ENCODE measurements at regions not wholly inside any gene's neighbourhood (a gene's known extent, or its start where the extent isn't known, plus 50 kb on each side); places are given as distances from the start of the nearest gene placed in this dataset.

- no peaks in the 10 kb centered on the region for H3K36me3 ChIP-seq (ENCODE audit: low read depth)
- no peak for TF ChIP-seq EZH2 (IDR thresholded peaks at IDR 0.05; ENCODE audit: insufficient read depth, poor library complexity, severe bottlenecking)
- TF ChIP-seq EZH2phosphoT487 (IDR thresholded peaks at IDR 0.05; ENCODE audit: insufficient read depth, low read depth), result no peak
- no peaks in the 10 kb centered on the region for H3K27me3 ChIP-seq (replicated peaks; ENCODE audit: insufficient read depth)
- no peaks in the 10 kb centered on the region for H3K79me2 ChIP-seq (ENCODE audit: insufficient read depth)
- DNase-seq, result no peak
- no peak overlapping the region for H2AFZ ChIP-seq
- no peaks in the 10 kb centered on the region for H3K9me3 ChIP-seq (ENCODE audit: low read depth)
- H3K4me2 ChIP-seq (ENCODE audit: unreplicated experiment), result no peak overlapping the region
- no peak overlapping the region for H3K9ac ChIP-seq
- H3F3A ChIP-seq (ENCODE audit: insufficient read depth), result no peaks in the 10 kb centered on the region
- H3K4me3 ChIP-seq, result no peak overlapping the region
- H3K9me2 ChIP-seq (ENCODE audit: insufficient read depth), result no peaks in the 10 kb centered on the region
- H4K20me1 ChIP-seq (ENCODE audit: insufficient read depth), result no peaks in the 10 kb centered on the region
- no peak overlapping the region for H3K27ac ChIP-seq
- no peaks in the 10 kb centered on the region for H3K4me1 ChIP-seq (ENCODE audit: insufficient read depth)
- in situ Hi-C loops (cut with MboI), result no loop called here
- WGBS, 2 experiments (ENCODE audit: low coverage in 1 of 2, low lambda C conversion rate in 2 of 2, missing lambda C conversion rate in 2 of 2), result 27 to 39% methylated on average over 4 of the region's 4 CpGs
These were observed 779.6 kb downstream of the CDH18 start for GRCh38 chr5:19208397-19208796.

GRCh38 chr5:19210886-19211285 is 777.1 kb downstream of the CDH18 start:
- H3K4me1 ChIP-seq (ENCODE audit: insufficient read depth), result no peaks in the 10 kb centered on the region
- TF ChIP-seq EZH2 (IDR thresholded peaks at IDR 0.05; ENCODE audit: insufficient read depth, poor library complexity, severe bottlenecking), result no peak
- TF ChIP-seq EZH2phosphoT487 (IDR thresholded peaks at IDR 0.05; ENCODE audit: insufficient read depth, low read depth), result no peak
- H3K9me3 ChIP-seq (ENCODE audit: low read depth), result no peaks in the 10 kb centered on the region
- H3K27ac ChIP-seq, result no peak overlapping the region
- no peak overlapping the region for H2AFZ ChIP-seq
- H3K27me3 ChIP-seq (replicated peaks; ENCODE audit: insufficient read depth), result no peaks in the 10 kb centered on the region
- H4K20me1 ChIP-seq (ENCODE audit: insufficient read depth), result no peaks in the 10 kb centered on the region
- no peaks in the 10 kb centered on the region for H3K9me2 ChIP-seq (ENCODE audit: insufficient read depth)
- no peak overlapping the region for H3K9ac ChIP-seq
- no peaks in the 10 kb centered on the region for H3K36me3 ChIP-seq (ENCODE audit: low read depth)
- 4 to 7% methylated on average over 1 of the region's 1 CpG for WGBS, 2 experiments (ENCODE audit: low coverage in 1 of 2, low lambda C conversion rate in 2 of 2, missing lambda C conversion rate in 2 of 2)
- no peaks in the 10 kb centered on the region for H3K79me2 ChIP-seq (ENCODE audit: insufficient read depth)
- in situ Hi-C loops (cut with MboI), result no loop called here
- H3F3A ChIP-seq (ENCODE audit: insufficient read depth), result no peaks in the 10 kb centered on the region
- no peak for DNase-seq
- H3K4me2 ChIP-seq (ENCODE audit: unreplicated experiment), result no peak overlapping the region
- no peak overlapping the region for H3K4me3 ChIP-seq

GRCh38 chr5:19229179-19229835 is 758.7 kb downstream of the CDH18 start:
- no peak overlapping the region for H3K4me3 ChIP-seq
- H4K20me1 ChIP-seq (ENCODE audit: insufficient read depth), result no peaks in the 10 kb centered on the region
- no peak overlapping the region for H2AFZ ChIP-seq
- no peak for TF ChIP-seq EZH2phosphoT487 (IDR thresholded peaks at IDR 0.05; ENCODE audit: insufficient read depth, low read depth)
- TF ChIP-seq EZH2 (IDR thresholded peaks at IDR 0.05; ENCODE audit: insufficient read depth, poor library complexity, severe bottlenecking), result no peak
- no peaks in the 10 kb centered on the region for H3F3A ChIP-seq (ENCODE audit: insufficient read depth)
- no peaks in the 10 kb centered on the region for H3K27me3 ChIP-seq (replicated peaks; ENCODE audit: insufficient read depth)
- no peak overlapping the region for H3K4me2 ChIP-seq (ENCODE audit: unreplicated experiment)
- DNase-seq, result no peak
- in situ Hi-C loops (cut with MboI), result no loop called here
- H3K9ac ChIP-seq, result no peak overlapping the region
- H3K9me3 ChIP-seq (ENCODE audit: low read depth), result no peaks in the 10 kb centered on the region
- WGBS, 2 experiments (ENCODE audit: low coverage in 1 of 2, low lambda C conversion rate in 2 of 2, missing lambda C conversion rate in 2 of 2), result 25 to 27% methylated on average over 3 of the region's 3 CpGs
- no peaks in the 10 kb centered on the region for H3K79me2 ChIP-seq (ENCODE audit: insufficient read depth)
- no peaks in the 10 kb centered on the region for H3K4me1 ChIP-seq (ENCODE audit: insufficient read depth)
- H3K36me3 ChIP-seq (ENCODE audit: low read depth), result no peaks in the 10 kb centered on the region
- no peaks in the 10 kb centered on the region for H3K9me2 ChIP-seq (ENCODE audit: insufficient read depth)
- no peak overlapping the region for H3K27ac ChIP-seq

- Histone ChIP-seq H3K36me3 (ENCODE audit: low read depth) (no peaks in the 10 kb centered on the region), H3K4me2 (ENCODE audit: unreplicated experiment) (no peak overlapping the region), H3K9me3 (ENCODE audit: low read depth) (peaks cover 4% of the 10 kb centered on the region), H3K9ac (no peak overlapping the region), H4K20me1 (ENCODE audit: insufficient read depth) (no peaks in the 10 kb centered on the region), H3K27me3 (replicated peaks; ENCODE audit: insufficient read depth) (no peaks in the 10 kb centered on the region), H3K4me1 (ENCODE audit: insufficient read depth) (no peaks in the 10 kb centered on the region), H3K79me2 (ENCODE audit: insufficient read depth) (no peaks in the 10 kb centered on the region), H3K4me3 (no peak overlapping the region), H3K9me2 (ENCODE audit: insufficient read depth) (no peaks in the 10 kb centered on the region), H3F3A (ENCODE audit: insufficient read depth) (no peaks in the 10 kb centered on the region), H2AFZ (no peak overlapping the region), H3K27ac (no peak overlapping the region)
- DNase-seq, result no peak
- TF ChIP-seq EZH2 (IDR thresholded peaks at IDR 0.05; ENCODE audit: insufficient read depth, poor library complexity, severe bottlenecking) (no peak), EZH2phosphoT487 (IDR thresholded peaks at IDR 0.05; ENCODE audit: insufficient read depth, low read depth) (no peak)
- WGBS, 2 experiments (ENCODE audit: low coverage in 1 of 2, low lambda C conversion rate in 2 of 2, missing lambda C conversion rate in 2 of 2), result 40% methylated on average over 2 of the region's 2 CpGs
- in situ Hi-C loops (cut with MboI), result no loop called here
These were observed 754.4 kb downstream of the CDH18 start for GRCh38 chr5:19233573-19233972.
